Nephron (organoid): ENCODE measurements at regions not wholly inside any gene's neighbourhood (a gene's known extent, or its start where the extent isn't known, plus 50 kb on each side); places are given as distances from the start of the nearest gene placed in this dataset.

Experiments used
- H3K27ac Mint-ChIP-seq, 3 experiments: 2 replicates each; pipeline ENCODE4 v1.8.0; 2020; ENCODE audit warnings: mixed read lengths in 3 of 3, mild to moderate bottlenecking in 2 of 3, moderate library complexity in 1 of 3
- H3K27me3 Mint-ChIP-seq: 2 replicates; pipeline ENCODE4 v1.8.0; 2021; ENCODE audit warnings: low read depth, mild to moderate bottlenecking, moderate library complexity, mixed read lengths
- H3K36me3 Mint-ChIP-seq: 2 replicates; pipeline ENCODE4 v1.8.0; 2020; ENCODE audit warnings: low read depth, mixed read lengths
- H3K4me1 Mint-ChIP-seq: 2 replicates; pipeline ENCODE4 v1.8.0; 2020; ENCODE audit warnings: mixed read lengths
- H3K4me3 Mint-ChIP-seq, 3 experiments: 2 replicates each; pipeline ENCODE4 v1.8.0; 2020; ENCODE audit warnings: mild to moderate bottlenecking in 3 of 3, mixed read lengths in 3 of 3, moderate library complexity in 2 of 3
- H3K9me3 Mint-ChIP-seq: 2 replicates; pipeline ENCODE4 v1.8.0; 2020; ENCODE audit warnings: mixed read lengths
- CTCF ChIP-seq, 3 experiments: fragments of 200-600 bp; sonication (generic); IDR thresholded peaks; one replicate each; pipeline ENCODE4 v1.5.0; 2021; ENCODE audit warnings: antibody characterized with exemption in 3 of 3; ENCODE audit not compliant: unreplicated experiment in 3 of 3

- no peak overlapping the region for H3K4me3 Mint-ChIP-seq
- no peaks in the 10 kb centered on the region for H3K27me3 Mint-ChIP-seq
- H3K27ac Mint-ChIP-seq: no peak overlapping the region
- no peaks in the 10 kb centered on the region for H3K9me3 Mint-ChIP-seq
- H3K4me1 Mint-ChIP-seq: no peaks in the 10 kb centered on the region
- no peaks in the 10 kb centered on the region for H3K36me3 Mint-ChIP-seq
- TF ChIP-seq CTCF (IDR thresholded peaks at IDR 0.05; ENCODE audit: unreplicated experiment in 3 of 3): no peak
Measured at GRCh38 chr3:76652524-76652923, 387.4 kb upstream of the ROBO2 start.

DNA sequence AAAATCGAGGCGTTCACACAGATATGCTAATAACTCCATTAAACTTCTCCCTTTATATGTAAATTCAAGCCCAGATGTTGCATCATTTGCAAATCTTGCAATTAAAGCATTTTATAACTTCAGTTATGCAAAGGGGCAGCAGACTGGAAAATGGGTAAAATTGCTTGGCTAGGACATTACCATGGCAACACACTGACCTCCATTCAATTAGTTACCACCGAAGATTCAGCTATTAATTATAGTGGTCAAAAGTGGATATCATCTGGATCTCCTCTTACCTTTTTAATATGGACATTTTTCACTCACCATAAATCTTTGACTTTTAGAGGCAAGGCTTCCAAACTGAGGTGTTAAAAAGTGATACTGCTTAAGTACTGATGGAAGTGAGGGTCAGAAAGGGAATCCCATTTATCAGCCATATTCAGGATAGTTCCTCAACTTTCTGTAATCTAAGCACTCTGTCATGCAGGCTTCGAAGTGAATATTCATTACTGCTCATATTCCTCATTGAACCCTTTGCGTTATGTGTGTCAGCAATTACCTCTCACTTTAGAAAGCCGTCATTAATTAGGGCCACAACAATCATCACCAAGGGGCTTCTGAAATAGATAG lies 386.2 kb upstream of the ROBO2 start:
- Mint-ChIP-seq H3K27me3 (no peaks in the 10 kb centered on the region), H3K9me3 (no peaks in the 10 kb centered on the region), H3K4me3 (no peak overlapping the region), H3K36me3 (no peaks in the 10 kb centered on the region), H3K27ac (no peak overlapping the region), H3K4me1 (no peaks in the 10 kb centered on the region)
- TF ChIP-seq CTCF (IDR thresholded peaks at IDR 0.05; ENCODE audit: unreplicated experiment in 3 of 3): no peak

GRCh38 chr3:76656531-76657070 lies 383.3 kb upstream of the ROBO2 start:
- TF ChIP-seq CTCF (IDR thresholded peaks at IDR 0.05; ENCODE audit: unreplicated experiment in 3 of 3): no peak
- Mint-ChIP-seq H3K27me3 (no peaks in the 10 kb centered on the region), H3K27ac (no peak overlapping the region), H3K4me1 (no peaks in the 10 kb centered on the region), H3K9me3 (no peaks in the 10 kb centered on the region), H3K36me3 (no peaks in the 10 kb centered on the region), H3K4me3 (no peak overlapping the region)

DNA sequence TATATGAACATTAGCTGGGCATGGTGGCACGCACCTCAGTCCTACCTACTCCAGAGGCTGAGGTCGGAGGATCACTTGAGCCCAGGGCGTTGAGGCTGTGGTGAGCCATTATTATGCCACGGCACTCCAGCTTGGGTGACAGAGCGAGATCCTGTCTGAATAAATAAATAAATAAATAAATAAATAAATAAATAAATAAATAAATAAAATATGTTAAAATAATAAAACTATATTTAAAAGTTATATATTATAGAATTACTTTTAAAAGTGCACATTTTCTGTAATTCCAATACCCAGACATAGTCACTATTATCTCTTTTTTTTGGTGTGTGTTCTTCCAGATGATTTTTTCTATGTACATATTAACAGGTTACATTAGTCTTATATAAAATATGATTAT lies 382.0 kb upstream of the ROBO2 start:
- H3K4me1 Mint-ChIP-seq: no peaks in the 10 kb centered on the region
- H3K36me3 Mint-ChIP-seq: no peaks in the 10 kb centered on the region
- no peak for TF ChIP-seq CTCF (IDR thresholded peaks at IDR 0.05; ENCODE audit: unreplicated experiment in 3 of 3)
- no peaks in the 10 kb centered on the region for H3K9me3 Mint-ChIP-seq
- H3K27me3 Mint-ChIP-seq: no peaks in the 10 kb centered on the region
- H3K27ac Mint-ChIP-seq: no peak overlapping the region
- no peak overlapping the region for H3K4me3 Mint-ChIP-seq

DNA sequence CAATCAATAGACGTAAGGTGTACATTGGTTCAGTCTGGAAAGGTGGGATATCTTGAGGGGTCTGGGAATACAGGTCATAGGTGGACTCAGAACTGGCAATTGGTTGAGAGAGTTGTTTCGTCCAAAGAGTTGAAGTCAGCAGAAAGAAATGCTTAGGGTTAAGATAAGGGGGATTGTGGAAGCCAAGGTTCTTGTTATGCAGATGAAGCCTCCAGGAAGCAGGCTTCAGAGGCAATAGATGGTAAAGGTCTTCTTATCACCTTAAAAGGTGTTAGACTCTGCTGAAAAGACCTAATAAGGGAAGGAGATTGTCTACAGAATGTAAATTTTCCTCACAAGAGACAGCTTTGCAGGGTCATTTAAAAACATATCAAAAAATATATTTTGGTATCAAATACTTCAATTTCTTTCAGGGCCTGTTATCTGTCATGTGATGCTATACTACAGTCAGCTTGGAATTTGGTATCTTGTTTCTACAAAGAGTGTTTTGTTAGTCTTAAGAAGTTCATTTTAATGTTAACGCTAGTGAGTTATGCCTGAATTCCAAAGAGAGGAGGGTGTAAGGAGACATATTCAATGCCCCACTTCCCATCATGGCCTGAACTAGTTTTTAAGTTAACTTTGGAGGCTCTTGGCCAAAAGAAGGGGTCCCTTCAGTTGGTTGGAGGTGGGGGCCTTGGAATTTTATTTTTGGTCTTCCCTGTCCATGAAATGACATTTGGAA lies 378.2 kb upstream of the ROBO2 start:
- no peaks in the 10 kb centered on the region for H3K9me3 Mint-ChIP-seq
- H3K27me3 Mint-ChIP-seq: no peaks in the 10 kb centered on the region
- H3K4me3 Mint-ChIP-seq: no peak overlapping the region
- H3K4me1 Mint-ChIP-seq: no peaks in the 10 kb centered on the region
- no peak overlapping the region for H3K27ac Mint-ChIP-seq
- no peak for TF ChIP-seq CTCF (IDR thresholded peaks at IDR 0.05; ENCODE audit: unreplicated experiment in 3 of 3)
- no peaks in the 10 kb centered on the region for H3K36me3 Mint-ChIP-seq

GRCh38 chr3:76664816-76665215 lies 375.1 kb upstream of the ROBO2 start:
- H3K27me3 Mint-ChIP-seq: no peaks in the 10 kb centered on the region
- TF ChIP-seq CTCF (IDR thresholded peaks at IDR 0.05; ENCODE audit: unreplicated experiment in 3 of 3): no peak
- no peaks in the 10 kb centered on the region for H3K9me3 Mint-ChIP-seq
- no peak overlapping the region for H3K27ac Mint-ChIP-seq
- no peak overlapping the region for H3K4me3 Mint-ChIP-seq
- no peaks in the 10 kb centered on the region for H3K36me3 Mint-ChIP-seq
- H3K4me1 Mint-ChIP-seq: no peaks in the 10 kb centered on the region
